ENCODE measurements at regions not wholly inside any gene's neighbourhood (a gene's known extent, or its start where the extent isn't known, plus 50 kb on each side); places are given as distances from the start of the nearest gene placed in this dataset.
"Not testable (repeated sequence)": the region's sequence is repeated elsewhere in the genome, so short reads cannot be mapped to it uniquely, and the experiment has no call there.

GRCh38 chr6:73925703-73926102 lies 229.7 kb downstream of the CD109 start:
- not testable (repeated sequence) for TF ChIP-seq ISL1 (CRISPR knock-in tag; IDR thresholded peaks at IDR 0.05); RARB (CRISPR knock-in tag; IDR thresholded peaks at IDR 0.05); ZFP3 (CRISPR knock-in tag; IDR thresholded peaks at IDR 0.05); BACH2 (CRISPR knock-in tag; IDR thresholded peaks at IDR 0.05; ENCODE audit: borderline replicate concordance)

Measured in SK-N-SH treated with all-trans-retinoic acid at 6 μM for 48 hours (cell line).